T47D (cell line): ENCODE measurements at regions not wholly inside any gene's neighbourhood (a gene's known extent, or its start where the extent isn't known, plus 50 kb on each side); places are given as distances from the start of the nearest gene placed in this dataset.

ENCODE experiments used
- DNase-seq, 2 experiments: peaks; one replicate each; pipeline versions ENCODE4 v3.0.0 to v3.0.0-alpha.2; 2011 to 2012; ENCODE audit warnings: low read depth in 1 of 2, low spot score in 1 of 2
- JUND ChIP-seq: IDR thresholded peaks from 2 replicates; pipeline ENCODE4 v1.6.1; 2012; ENCODE audit warnings: low read depth
- in situ Hi-C: cut with HindIII; loops from 2 replicates; pipeline ENCODE4 v1.10.0; 2016; ENCODE audit warnings: low sequenced_read_pairs, low pct_unique_long_range_greater_than_20kb

DNA sequence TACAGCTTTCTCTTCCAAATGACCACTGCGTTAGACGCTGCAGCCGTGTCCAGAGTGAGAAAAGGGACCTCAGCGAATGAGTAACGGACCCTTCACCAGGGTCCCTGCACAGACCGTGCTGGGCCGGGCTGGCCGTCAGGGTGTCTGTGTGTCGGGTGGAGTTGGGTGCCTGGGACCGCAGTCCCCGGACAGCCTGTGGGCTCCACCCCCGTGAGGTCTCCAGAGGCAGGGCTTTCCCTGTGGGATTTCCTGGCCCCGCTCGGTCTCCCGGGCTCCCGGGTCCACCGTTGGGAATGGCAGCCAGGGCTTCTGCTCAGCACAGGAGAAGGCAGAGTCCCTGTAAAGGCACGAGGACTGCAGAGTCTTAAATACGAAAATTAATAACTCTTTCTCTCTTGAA is 509.7 kb downstream of the TCERG1L start:
- DNase-seq, result no peak
- in situ Hi-C loops, result no loop called here
- TF ChIP-seq JUND, result no peak

DNA sequence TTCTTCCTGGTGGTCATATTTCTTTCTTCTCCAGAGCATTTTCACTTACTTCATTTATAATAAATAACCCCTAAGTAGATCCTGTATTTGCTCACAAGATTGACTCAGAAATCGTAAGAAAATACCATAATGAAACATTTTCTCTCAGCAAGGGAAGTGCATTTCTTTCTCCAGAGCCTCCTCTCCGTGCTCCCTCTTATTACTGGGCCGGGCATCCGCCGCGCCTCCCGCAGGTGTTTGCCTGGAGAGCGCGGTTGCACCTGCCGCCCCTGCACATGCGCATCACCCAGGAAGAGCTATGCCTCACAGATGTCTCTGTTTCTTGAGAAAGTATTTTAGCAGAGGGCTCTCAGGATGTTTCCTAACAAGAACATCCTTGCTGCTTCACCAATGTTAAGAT is 509.2 kb downstream of the TCERG1L start:
- in situ Hi-C loops, result no loop called here
- DNase-seq, result no peak
- TF ChIP-seq JUND, result no peak

DNA sequence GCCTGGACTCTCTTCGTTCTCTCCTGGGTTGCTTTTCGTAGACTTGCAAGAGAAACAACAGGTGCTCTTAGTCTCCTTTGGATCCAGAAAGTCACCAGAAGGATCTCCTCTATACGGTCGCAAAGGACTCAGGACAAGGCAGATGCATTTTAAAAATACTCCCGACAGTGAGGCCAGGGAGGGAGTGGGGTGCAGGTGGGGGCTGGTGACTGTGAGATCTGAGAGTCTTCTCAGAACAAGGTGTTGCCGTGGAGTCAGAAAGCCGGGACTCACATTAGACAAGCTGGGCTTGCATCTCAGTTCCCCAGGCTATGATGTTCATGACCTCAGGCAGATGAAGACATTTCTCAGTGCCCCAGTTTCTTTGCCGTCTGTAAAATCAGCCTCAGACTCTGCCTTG is 507.2 kb downstream of the TCERG1L start:
- in situ Hi-C loops, result no loop called here
- TF ChIP-seq JUND, result no peak
- DNase-seq, result no peak

DNA sequence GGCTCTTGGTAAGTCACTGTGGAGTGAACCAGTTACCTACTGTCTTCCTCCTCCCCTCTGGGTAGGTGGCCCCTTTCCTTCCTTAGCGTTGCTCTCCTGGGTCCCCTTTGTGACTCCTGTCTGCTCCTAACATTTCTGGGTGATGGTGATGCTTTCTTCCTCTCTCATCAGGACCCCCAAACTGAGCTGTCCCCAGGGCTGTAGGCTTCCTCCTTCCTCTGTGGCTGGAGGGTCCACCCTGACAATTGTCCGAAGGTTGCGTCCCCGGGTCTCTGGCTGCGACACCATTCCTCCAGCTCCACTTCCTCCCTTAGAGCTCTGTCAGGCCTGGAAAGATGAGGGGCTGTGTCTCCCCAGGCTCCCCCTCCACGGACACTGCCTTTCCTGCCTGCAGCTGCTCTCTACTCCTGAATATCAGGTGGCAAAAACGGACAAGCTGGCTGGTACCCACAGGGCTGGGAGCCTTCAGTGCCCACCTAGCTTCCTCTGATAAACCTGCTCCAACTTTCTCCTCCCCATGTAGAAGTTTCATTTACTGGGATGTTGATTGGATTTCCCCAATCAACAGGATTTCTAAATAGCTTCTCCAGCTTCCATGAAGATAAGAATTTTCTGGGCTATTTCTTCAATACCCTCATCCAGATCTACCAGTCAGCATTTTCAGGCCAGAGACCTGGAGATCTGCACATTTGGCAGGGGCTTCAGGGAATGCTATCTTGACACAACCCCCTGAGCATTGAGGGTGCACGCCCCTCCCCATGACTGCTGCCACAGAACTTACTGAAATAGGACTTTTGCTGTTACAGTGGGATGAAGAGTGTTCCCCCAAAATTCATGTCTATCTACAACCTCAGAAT is 506.5 kb downstream of the TCERG1L start:
- TF ChIP-seq JUND, result no peak
- in situ Hi-C loops, result no loop called here
- DNase-seq, result no peak

DNA sequence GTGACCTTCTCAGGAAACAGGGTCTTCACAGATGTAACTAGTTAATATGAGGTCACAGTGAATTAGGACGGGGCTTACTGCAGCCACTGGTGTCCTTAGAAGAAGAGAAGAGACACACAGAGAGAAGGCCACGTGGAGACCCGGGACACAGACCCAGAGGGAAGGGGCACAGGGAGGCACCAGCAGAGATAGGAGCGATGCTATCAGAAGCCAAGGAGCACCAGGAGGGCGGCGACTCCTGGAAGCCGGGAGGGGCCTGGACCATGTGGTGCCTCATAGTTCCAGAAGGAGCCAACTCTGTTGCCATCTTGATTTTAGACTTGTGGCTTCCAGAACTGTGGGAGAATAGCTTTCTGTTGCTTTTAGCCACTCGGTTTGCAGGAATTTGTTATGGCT is 505.9 kb downstream of the TCERG1L start:
- no peak for DNase-seq
- in situ Hi-C loops, result no loop called here
- no peak for TF ChIP-seq JUND

DNA sequence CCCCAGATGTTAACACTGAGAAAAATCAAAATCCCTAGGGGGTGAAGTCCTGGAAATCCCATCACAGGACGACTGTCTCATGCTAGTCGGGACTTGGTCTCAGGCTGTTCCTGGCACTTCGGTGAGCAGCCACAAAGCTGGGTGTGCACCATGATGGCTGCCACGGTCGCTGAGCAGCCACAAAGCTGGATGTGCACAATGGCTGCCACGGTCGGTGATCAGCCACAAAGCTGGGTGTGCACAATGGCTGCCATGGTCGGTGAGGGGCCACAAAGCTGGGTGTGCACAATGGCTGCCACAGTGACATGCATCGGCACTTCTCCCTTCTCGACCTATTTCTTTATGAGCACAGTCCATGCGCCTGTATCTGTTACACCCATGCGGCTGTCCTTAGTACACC is 505.1 kb downstream of the TCERG1L start:
- in situ Hi-C loops, result no loop called here
- TF ChIP-seq JUND, result no peak
- no peak for DNase-seq

DNA sequence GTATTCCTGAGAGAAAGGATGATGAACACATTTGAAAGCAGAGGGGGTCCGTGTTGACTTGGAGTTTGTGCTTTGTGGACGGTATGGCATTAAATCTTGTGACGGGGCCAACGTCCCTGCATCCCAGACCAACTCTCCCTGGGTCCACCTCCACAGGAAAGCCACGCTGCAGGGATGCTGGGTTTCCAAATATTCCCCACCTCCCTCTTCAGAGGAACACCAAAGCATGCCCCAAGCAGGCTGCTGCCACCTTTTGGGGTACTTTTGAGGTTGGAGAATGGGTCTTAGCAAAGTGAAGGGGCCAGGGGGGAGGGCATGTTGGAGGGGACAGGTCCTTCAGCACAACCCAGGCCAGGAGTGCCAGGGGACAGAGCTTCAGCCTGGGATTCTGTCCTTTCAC is 504.4 kb downstream of the TCERG1L start:
- TF ChIP-seq JUND, result no peak
- in situ Hi-C loops, result no loop called here
- DNase-seq, result no peak

DNA sequence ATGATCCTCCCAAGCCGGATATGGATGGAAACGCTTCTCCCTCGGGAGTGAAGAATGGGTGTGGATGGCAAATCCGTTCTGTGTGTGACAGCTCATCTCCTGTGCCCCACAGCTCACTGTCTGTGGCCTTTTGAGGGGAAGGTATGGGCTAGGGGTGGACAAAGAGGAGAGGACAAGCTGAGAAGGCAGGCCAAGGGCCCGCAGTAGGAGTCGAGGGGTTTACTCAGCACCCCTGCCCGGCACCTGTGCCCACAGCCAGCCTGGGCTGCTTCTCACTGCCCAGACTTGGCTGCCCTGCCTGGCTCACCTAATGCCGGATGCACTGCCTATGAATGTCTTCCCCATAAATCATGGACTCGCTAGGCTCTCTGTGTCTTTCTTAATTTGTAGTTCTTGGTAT is 503.8 kb downstream of the TCERG1L start:
- no peak for DNase-seq
- in situ Hi-C loops, result no loop called here
- no peak for TF ChIP-seq JUND

DNA sequence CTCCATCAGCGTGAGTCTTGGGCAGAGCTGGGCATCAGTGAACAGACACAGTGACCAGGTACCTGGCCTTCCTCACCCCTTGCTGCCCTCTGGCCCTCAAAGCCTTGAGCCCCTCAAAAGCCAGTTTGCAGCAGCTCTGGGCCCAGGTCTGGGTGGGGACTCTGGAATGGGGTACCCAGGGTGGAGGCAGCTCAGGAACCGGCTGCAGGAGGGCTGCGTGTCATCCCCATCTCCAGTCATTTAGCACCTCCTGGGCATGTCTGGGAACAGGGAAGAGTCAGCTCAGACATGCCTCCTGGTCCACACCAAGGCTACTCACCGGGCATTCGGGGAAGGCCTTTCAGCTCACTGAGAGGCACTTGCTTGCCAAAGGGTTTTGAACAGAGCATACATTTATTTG is 503.3 kb downstream of the TCERG1L start:
- no peak for TF ChIP-seq JUND
- no peak for DNase-seq
- in situ Hi-C loops, result no loop called here

DNA sequence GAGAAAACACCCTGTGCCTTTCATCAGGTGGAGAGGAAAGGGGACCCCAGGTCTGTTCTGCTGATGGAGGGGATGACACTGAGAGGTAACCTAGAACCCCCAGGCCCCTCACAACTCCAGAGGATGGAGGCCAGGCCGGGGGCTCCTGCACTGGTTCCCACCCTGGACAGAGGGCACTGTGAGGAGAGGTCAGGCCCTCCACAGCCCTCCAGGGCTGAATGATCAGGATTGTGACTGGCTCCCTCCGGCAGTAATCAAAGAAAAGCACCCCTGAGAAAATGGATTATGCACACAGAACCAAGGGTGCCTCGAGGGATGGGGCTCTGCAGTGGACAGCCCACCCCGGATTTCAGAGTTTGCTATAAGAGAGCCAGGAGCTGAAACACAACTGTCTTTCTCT is 502.8 kb downstream of the TCERG1L start:
- no peak for TF ChIP-seq JUND
- DNase-seq, result no peak
- in situ Hi-C loops, result no loop called here

DNA sequence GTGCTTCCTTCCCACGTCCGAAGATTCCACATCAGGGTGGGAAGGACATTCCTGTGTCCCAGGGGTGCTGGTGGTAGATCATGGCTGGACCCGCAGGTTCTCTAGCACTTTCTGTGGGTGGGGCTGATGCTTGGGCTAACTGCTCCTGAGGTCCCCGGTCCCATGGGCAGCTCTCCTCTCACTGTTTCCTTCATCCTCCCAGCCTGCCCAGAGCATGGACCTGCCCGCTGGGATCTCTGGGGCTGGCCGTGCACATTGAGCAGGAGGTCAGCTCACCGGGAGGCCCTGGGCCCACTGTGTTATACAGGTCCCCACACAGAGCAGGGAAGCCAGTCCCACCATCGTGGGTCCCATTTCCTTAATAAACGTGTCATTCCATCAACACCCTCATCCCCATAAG is 502.3 kb downstream of the TCERG1L start:
- in situ Hi-C loops, result no loop called here
- TF ChIP-seq JUND, result no peak
- DNase-seq, result no peak

DNA sequence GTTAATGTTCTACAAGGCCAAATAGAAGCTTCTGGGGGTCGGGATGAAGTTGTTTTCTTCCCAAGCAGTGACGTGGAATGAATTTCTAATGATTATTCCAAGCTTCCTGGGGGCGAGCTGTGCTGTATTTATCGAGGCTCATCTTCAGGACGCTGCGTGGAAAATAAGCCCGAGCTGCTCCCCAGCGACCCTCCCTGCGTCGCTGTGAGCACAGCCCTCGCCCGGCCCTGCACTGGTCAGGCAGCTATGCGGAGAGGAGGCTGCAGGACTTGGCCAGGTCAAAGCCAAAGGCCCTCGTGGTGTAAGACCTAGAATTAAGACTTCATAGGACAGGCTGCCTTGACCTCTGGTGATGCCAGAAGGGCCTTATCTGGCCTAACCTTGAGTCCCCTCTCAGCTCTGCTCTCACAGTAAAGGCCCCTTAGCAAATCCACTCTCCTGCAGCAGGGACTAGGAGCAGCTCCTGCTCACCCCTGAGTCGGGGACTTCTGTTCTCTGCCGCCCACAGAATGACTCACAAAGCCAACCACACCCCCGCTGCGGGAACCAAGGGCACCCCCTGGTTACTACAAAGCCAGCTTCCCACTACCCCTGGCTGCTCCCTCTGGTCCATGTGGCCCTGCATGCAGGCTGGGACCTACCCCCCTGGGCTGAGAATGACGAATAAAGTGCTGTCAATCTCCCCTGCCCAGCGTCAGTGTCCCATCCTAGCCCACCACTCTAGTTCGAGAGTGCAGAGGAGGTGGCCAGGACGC is 501.6 kb downstream of the TCERG1L start:
- no peak for TF ChIP-seq JUND
- DNase-seq, result no peak
- in situ Hi-C loops, result no loop called here

DNA sequence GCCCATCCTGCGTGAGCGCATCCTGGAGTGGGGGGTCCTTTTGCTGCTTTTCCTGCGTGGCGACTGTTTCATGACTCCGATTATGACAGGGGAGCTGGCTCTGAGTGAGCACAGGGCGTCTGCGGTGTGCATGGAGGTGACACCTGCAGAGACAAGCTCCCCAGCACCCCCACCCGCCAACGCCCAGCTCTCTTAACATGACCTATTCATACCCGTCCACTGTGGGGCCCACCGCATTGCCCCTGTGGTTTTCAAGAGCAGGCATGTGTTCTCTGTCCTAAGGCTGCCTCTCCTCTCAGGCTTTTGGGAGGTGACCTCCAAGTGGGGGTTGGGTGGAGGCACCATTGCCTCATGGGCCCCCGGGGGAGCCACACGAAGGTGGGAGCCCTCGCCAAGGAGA is 500.7 kb downstream of the TCERG1L start:
- in situ Hi-C loops, result no loop called here
- TF ChIP-seq JUND, result no peak
- DNase-seq, result no peak
